Left lung (tissue), 4 donors: ENCODE measurements at regions not wholly inside any gene's neighbourhood (a gene's known extent, or its start where the extent isn't known, plus 50 kb on each side); places are given as distances from the start of the nearest gene placed in this dataset.

Experiments
- ATAC-seq: fragments of 200-7000 bp; cut with Tn5 transposase; one replicate; pipeline ENCODE4 v1.9.1; 2020; ENCODE audit warnings: moderate library complexity
- DNase-seq, 4 donors: peaks; one replicate each; pipeline ENCODE4 v3.0.0-alpha.2; 2013 to 2020
- H3K27ac ChIP-seq, 2 donors: fragments of 200-600 bp; sonication (generic) in 1 of 2; one replicate each; pipeline versions ENCODE4 v1.5.0 to v1.8.0; 2020 to 2021
- H3K27me3 ChIP-seq, 2 donors: fragments of 200-600 bp; sonication (generic) in 1 of 2; one replicate each; pipeline versions ENCODE4 v1.5.0 to v1.8.0; 2020 to 2021
- H3K36me3 ChIP-seq, 2 donors: fragments of 200-600 bp; sonication (generic) in 1 of 2; one replicate each; pipeline versions ENCODE4 v1.5.0 to v1.8.0; 2020 to 2021
- H3K4me1 ChIP-seq, 2 donors: fragments of 200-600 bp; one replicate each; pipeline ENCODE4 v1.8.0; 2021
- H3K4me3 ChIP-seq, 2 donors: fragments of 200-600 bp; sonication (generic) in 1 of 2; one replicate each; pipeline versions ENCODE4 v1.5.0 to v1.8.0; 2020 to 2021; ENCODE audit warnings: mild to moderate bottlenecking in 1 of 2
- H3K9me3 ChIP-seq, 2 donors: fragments of 200-600 bp; sonication (generic) in 1 of 2; one replicate each; pipeline versions ENCODE4 v1.5.0 to v1.8.0; 2020 to 2021
- intact Hi-C, 2 donors: fragments of 100-400 bp; cut with DNase I; formaldehyde crosslinking; loops; one replicate each; pipeline versions ENCODE4 v1.11.2 to v1.14.2; 2022
- TF ChIP-seq, protein P1 (sequence below), 2 donors: fragments of 200-600 bp; sonication (generic) in 1 of 2; IDR thresholded peaks; one replicate each; pipeline versions ENCODE4 v1.5.0 to v1.8.0; 2021; ENCODE audit warnings: antibody characterized with exemption in 2 of 2
- donor health status: DM: no; HTN: yes; CAD: no.
- donor health status: DM: no; HTN: no; CAD: no.

DNA sequence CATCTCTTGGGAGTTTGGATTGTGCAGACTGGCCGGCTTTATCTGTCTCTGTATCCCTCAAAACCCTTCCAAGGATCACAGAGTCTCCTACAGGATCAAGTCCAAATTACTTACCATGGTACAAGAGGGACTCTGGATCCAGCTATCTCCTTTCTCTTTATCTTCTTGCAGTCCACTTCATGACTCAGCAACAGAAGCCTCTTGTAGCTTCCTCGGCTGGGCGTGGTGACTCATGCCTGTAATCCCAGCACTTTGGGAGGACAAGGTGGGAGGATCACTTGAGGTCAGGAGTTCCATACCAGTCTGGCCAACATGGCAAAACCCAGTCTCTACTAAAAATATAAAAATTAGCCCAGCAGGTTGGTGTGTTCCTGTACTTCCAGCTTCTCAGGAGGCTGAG, 189.7 kb downstream of the BCAT1 start:
- no peaks in the 10 kb centered on the region for H3K9me3 ChIP-seq
- intact Hi-C loops, result no loop called here
- ATAC-seq (no peak), DNase-seq (no peak)
- no peaks in the 10 kb centered on the region for H3K27me3 ChIP-seq
- no peak overlapping the region for H3K27ac ChIP-seq
- TF ChIP-seq, protein P1, sequence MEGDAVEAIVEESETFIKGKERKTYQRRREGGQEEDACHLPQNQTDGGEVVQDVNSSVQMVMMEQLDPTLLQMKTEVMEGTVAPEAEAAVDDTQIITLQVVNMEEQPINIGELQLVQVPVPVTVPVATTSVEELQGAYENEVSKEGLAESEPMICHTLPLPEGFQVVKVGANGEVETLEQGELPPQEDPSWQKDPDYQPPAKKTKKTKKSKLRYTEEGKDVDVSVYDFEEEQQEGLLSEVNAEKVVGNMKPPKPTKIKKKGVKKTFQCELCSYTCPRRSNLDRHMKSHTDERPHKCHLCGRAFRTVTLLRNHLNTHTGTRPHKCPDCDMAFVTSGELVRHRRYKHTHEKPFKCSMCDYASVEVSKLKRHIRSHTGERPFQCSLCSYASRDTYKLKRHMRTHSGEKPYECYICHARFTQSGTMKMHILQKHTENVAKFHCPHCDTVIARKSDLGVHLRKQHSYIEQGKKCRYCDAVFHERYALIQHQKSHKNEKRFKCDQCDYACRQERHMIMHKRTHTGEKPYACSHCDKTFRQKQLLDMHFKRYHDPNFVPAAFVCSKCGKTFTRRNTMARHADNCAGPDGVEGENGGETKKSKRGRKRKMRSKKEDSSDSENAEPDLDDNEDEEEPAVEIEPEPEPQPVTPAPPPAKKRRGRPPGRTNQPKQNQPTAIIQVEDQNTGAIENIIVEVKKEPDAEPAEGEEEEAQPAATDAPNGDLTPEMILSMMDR (IDR thresholded peaks at IDR 0.05), result no peak
- no peaks in the 10 kb centered on the region for H3K36me3 ChIP-seq
- peaks cover 8% of the 10 kb centered on the region in 2 donors for H3K4me1 ChIP-seq
- no peak overlapping the region for H3K4me3 ChIP-seq

DNA sequence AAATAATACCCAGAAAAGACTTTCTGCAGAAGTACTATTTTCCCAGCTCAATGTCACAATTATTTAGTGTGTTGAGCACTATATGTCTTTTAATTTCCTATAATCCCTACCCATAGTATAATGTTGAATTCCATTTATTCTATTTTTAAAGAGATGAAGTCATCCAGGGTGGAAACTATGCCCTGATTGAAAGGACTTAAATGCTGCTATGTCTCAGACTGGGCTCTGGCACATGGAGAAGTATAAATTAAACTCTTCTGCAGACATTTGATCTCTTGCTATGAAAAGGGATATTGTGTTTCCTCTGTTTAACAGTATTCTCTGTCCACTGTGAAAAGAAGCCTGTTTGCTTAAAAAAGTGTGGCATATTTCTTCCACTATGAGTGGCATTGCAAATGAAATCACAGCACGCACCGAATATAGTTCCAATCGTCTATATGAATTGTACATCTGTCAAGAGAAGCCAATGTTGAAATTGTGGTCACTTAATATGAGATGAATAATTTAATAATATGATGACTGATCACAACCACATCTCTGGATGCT, 192.3 kb downstream of the BCAT1 start:
- ATAC-seq, result no peak
- peak overlapping the region; percentile 72 to 76 for H3K27ac ChIP-seq
- intact Hi-C loops, result no loop called here

DNA sequence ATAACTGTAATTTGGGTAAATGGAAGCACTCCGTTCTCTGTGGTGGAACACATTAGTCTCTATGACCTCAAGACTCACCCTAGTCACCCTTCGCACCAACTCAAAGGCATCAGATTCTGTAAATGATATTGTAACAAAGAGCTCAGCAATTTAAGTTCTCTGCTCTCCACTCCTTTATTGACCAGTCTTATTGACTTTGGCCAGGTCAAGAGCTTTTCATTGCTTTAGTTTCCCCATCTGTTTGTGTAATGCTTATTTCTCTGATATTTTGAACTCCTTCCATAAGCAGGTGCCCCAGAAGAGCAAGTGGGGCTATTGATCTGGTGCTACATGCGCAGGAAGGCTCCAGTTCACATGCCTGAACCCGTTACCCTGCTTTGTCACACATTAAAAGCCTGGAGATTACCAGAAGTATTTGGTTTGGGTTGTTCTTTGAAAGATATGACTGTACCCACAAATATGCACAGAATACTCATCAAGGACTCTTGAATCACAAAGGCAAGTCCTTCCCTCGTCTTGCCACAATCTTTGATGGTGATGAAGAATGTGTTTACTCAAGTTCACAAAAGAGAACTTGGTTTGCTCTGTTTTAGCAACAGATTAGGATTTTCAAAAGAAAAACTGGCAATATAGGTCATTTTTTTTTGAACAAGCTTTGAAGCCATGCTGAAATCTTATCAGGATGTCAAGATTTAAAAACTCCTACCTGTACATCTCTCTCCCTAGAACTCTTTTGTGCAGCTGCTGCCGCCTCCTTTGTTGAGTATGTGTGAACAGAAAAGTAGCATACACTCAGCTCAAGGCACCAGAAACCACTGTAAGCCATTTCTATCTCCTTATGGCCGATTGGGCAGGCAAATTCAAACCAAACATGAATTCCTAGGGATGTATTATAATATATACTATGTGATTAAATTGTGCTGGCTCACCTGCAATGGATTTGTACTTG, 193.9 kb downstream of the BCAT1 start:
- Histone ChIP-seq H3K27me3 (no peaks in the 10 kb centered on the region), H3K4me3 (no peak overlapping the region), H3K4me1 (peaks cover 8% of the 10 kb centered on the region in 2 donors), H3K36me3 (no peaks in the 10 kb centered on the region), H3K27ac (peak overlapping the region; percentile 72 to 76), H3K9me3 (no peaks in the 10 kb centered on the region)
- TF ChIP-seq, protein P1 (IDR thresholded peaks at IDR 0.05), result no peak
- ATAC-seq (peak; percentile 89), DNase-seq (peak in 2 of 4 donors; percentile 34 to 46)
- intact Hi-C loops, result no loop called here

More for the DNA sequence above, 192.3 kb downstream of the BCAT1 start:
- H3K4me1 ChIP-seq, result peaks cover 8% of the 10 kb centered on the region in 2 donors
- no peaks in the 10 kb centered on the region for H3K9me3 ChIP-seq
- no peak for DNase-seq
- H3K36me3 ChIP-seq, result no peaks in the 10 kb centered on the region
- TF ChIP-seq, protein P1 (IDR thresholded peaks at IDR 0.05), result no peak
- H3K4me3 ChIP-seq, result no peak overlapping the region
- H3K27me3 ChIP-seq, result no peaks in the 10 kb centered on the region

DNA sequence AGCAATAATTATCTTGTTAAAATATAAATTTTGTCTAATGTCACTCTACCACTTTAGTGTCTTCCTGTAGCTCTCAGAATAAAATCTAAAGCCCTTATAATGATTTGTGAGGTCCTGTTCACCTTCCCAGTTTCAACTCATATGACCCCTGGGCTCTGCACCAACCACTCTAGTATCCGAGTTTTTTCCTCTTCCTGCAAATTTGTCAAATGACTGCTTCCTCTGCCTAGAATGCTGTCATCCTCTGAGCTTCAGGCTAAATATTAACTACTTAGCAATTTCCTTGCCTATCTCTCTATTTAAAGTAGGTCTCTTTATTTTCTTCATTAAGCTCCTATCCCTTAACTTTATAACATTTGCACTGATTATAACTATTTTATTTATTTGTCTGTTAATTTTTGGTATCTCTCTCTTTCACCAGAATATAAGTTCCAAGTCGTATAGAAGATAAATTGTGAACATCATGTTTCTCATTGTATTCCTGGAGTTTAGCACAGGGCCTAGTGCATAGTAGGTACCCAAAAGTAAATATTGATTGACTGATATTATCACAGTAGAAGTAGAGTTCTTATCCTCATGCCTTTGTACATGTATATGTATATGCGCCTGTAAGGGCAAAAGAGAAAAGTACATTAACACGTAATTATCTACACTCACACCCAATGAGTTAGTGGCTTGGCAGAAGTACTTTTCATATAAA, 196.0 kb downstream of the BCAT1 start:
- DNase-seq, result no peak
- peaks cover 8% of the 10 kb centered on the region in 2 donors for H3K4me1 ChIP-seq
- H3K4me3 ChIP-seq, result no peak overlapping the region
- ATAC-seq, result no peak
- H3K27ac ChIP-seq, result no peak overlapping the region
- TF ChIP-seq, protein P1 (IDR thresholded peaks at IDR 0.05), result no peak
- no peaks in the 10 kb centered on the region for H3K36me3 ChIP-seq
- no peaks in the 10 kb centered on the region for H3K27me3 ChIP-seq
- no peaks in the 10 kb centered on the region for H3K9me3 ChIP-seq
- intact Hi-C loops, result no loop called here

DNA sequence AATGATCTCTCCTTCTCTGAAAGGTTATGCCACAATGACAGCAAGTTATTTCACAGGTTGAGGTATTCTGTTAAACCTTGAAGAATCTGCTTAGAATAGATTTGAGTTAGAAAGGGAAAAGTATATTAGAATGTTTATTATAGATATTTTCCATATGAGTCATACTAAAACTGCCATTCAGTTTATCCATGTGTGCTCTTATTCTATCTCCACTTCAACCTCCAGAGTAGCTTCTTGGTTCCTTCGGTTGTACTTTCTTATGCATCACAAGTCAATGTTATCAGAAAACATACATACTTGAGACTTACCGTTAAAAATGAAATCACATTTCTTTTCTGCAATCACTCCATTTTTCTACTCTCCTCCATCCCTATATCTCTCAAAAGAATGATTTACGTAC, 197.7 kb downstream of the BCAT1 start:
- H3K27me3 ChIP-seq, result no peaks in the 10 kb centered on the region
- TF ChIP-seq, protein P1 (IDR thresholded peaks at IDR 0.05), result no peak
- DNase-seq (no peak), ATAC-seq (no peak)
- no peaks in the 10 kb centered on the region for H3K36me3 ChIP-seq
- no peak overlapping the region for H3K27ac ChIP-seq
- intact Hi-C loops, result no loop called here
- no peaks in the 10 kb centered on the region for H3K9me3 ChIP-seq
- no peak overlapping the region for H3K4me3 ChIP-seq
- peaks cover 3 to 6% of the 10 kb centered on the region in 2 donors for H3K4me1 ChIP-seq
